SK-N-SH (cell line): ENCODE measurements at regions not wholly inside any gene's neighbourhood (a gene's known extent, or its start where the extent isn't known, plus 50 kb on each side); places are given as distances from the start of the nearest gene placed in this dataset.
"Not testable (repeated sequence)": the region's sequence is repeated elsewhere in the genome, so short reads cannot be mapped to it uniquely, and the experiment has no call there.

Experiments
- CTCF ChIA-PET: fragments of 300-600, 350-600 bp; formaldehyde crosslinking; extraction: SDS; loops from one replicate; lab custom pipeline; 2021; lab: Yijun Ruan, JAX
- POLR2A ChIA-PET: fragments of 350-600 bp; sonication (Branson Sonifier 250); formaldehyde crosslinking; extraction: SDS; loops from one replicate; lab custom pipeline; 2020; ENCODE audit warnings: antibody characterized with exemption, inconsistent platforms; lab: Yijun Ruan, JAX
- DNase-seq: peaks from one replicate; pipeline ENCODE4 v3.0.0; 2012
- H2AFZ ChIP-seq: fragments of 200-600 bp; sonication (generic); 2 replicates; pipeline ENCODE4 v1.8.1; 2016; ENCODE audit warnings: antibody characterized with exemption, mild to moderate bottlenecking, low read depth
- H3F3A ChIP-seq: fragments of 200-600 bp; sonication (generic); replicated peaks from 2 replicates; pipeline ENCODE3; 2016; ENCODE audit warnings: antibody characterized with exemption, mild to moderate bottlenecking; ENCODE audit not compliant: insufficient read depth
- H3K27ac ChIP-seq, 2 experiments: fragments of 200-500 bp in 1 of 2; fragments of 200-600 bp in 1 of 2; sonication (Bioruptor generic) in 1 of 2; sonication (generic), shearing (Covaris generic) in 1 of 2; 2 replicates each; pipeline versions ENCODE4 v1.5.1 to v1.6.1; 2014 to 2016; ENCODE audit warnings: low read depth in 2 of 2, inconsistent platforms in 1 of 2, low read length in 1 of 2, mild to moderate bottlenecking in 1 of 2, mixed read lengths in 1 of 2
- H3K27me3 ChIP-seq: fragments of 200-600 bp; sonication (generic), shearing (Covaris generic); 2 replicates; pipeline ENCODE4 v1.6.1; 2016; ENCODE audit warnings: mixed run types; ENCODE audit not compliant: insufficient read depth
- H3K36me3 ChIP-seq, 2 experiments: fragments of 200-500 bp in 1 of 2; fragments of 200-600 bp in 1 of 2; sonication (Bioruptor generic) in 1 of 2; sonication (generic) in 1 of 2; replicated peaks in 1 of 2; 2 replicates each; pipeline versions ENCODE3 to v1.5.1; 2014 to 2016; ENCODE audit warnings: low read length in 1 of 2, mild to moderate bottlenecking in 1 of 2; ENCODE audit not compliant: insufficient read depth in 2 of 2, control insufficient read depth in 1 of 2
- H3K4me1 ChIP-seq, 2 experiments: fragments of 200-500 bp in 1 of 2; fragments of 200-600 bp in 1 of 2; sonication (Bioruptor generic) in 1 of 2; sonication (generic), shearing (Covaris generic) in 1 of 2; 2 replicates each; pipeline versions ENCODE4 v1.5.1 to v1.6.1; 2014 to 2016; ENCODE audit warnings: low read depth in 1 of 2, low read length in 1 of 2, mixed run types in 1 of 2; ENCODE audit not compliant: insufficient read depth in 2 of 2, control insufficient read depth in 1 of 2
- H3K4me2 ChIP-seq: fragments of 200-600 bp; sonication (generic), shearing (Covaris generic); 2 replicates; pipeline ENCODE4 v1.6.1; 2017; ENCODE audit warnings: mixed run types
- H3K4me3 ChIP-seq, 2 experiments: fragments of 200-500 bp in 1 of 2; fragments of 200-600 bp in 1 of 2; sonication (Bioruptor generic) in 1 of 2; sonication (generic), shearing (Covaris generic) in 1 of 2; 2 replicates each; pipeline versions ENCODE4 v1.5.1 to v1.8.1; 2014 to 2016; ENCODE audit warnings: low read depth in 2 of 2, inconsistent platforms in 1 of 2, low read length in 1 of 2, mild to moderate bottlenecking in 1 of 2, mixed read lengths in 1 of 2, moderate library complexity in 1 of 2
- H3K79me2 ChIP-seq: fragments of 200-600 bp; sonication (generic); 2 replicates; pipeline ENCODE4 v1.8.1; 2017; ENCODE audit warnings: mild to moderate bottlenecking; ENCODE audit not compliant: insufficient read depth
- H3K9ac ChIP-seq: fragments of 200-600 bp; sonication (generic); 2 replicates; pipeline ENCODE4 v1.6.1; 2017; ENCODE audit warnings: mixed run types
- H3K9me2 ChIP-seq: fragments of 200-600 bp; sonication (generic); 2 replicates; pipeline ENCODE4 v1.6.1; 2017; ENCODE audit warnings: mixed run types
- H3K9me3 ChIP-seq: fragments of 200-600 bp; sonication (generic); 2 replicates; pipeline ENCODE4 v1.6.1; 2017; ENCODE audit warnings: mixed run types, mild to moderate bottlenecking, moderate library complexity
- H4K20me1 ChIP-seq: fragments of 200-600 bp; sonication (generic); 2 replicates; pipeline ENCODE4 v1.6.1; 2017; ENCODE audit warnings: mild to moderate bottlenecking, mixed run types; ENCODE audit not compliant: insufficient read depth
- EP300 ChIP-seq, 2 experiments: IDR thresholded peaks; 2 replicates each; pipeline versions ENCODE4 v1.4.0 to v1.6.1; 2012; ENCODE audit warnings: borderline replicate concordance in 1 of 2, low read depth in 1 of 2, low read length in 1 of 2
- JUND ChIP-seq: IDR thresholded peaks from 2 replicates; pipeline ENCODE4 v1.4.0; 2012
- NFIC ChIP-seq: IDR thresholded peaks from 2 replicates; pipeline ENCODE4 v1.4.0; 2012; ENCODE audit warnings: borderline replicate concordance
- POLR2AphosphoS5 ChIP-seq: IDR thresholded peaks from 2 replicates; pipeline ENCODE4 v1.6.1; 2012; ENCODE audit warnings: low read depth, low read length
- SIN3A ChIP-seq: IDR thresholded peaks from 2 replicates; pipeline ENCODE4 v1.6.1; 2012; ENCODE audit warnings: low read depth, mild to moderate bottlenecking, low read length, moderate library complexity, borderline replicate concordance
- TEAD4 ChIP-seq: IDR thresholded peaks from 2 replicates; pipeline ENCODE4 v1.4.0; 2012; ENCODE audit warnings: mild to moderate bottlenecking, borderline replicate concordance; ENCODE audit not compliant: insufficient read depth
- USF2 ChIP-seq: fragments of 150-350 bp; IDR thresholded peaks from 2 replicates; pipeline ENCODE4 v1.6.1; 2017; ENCODE audit warnings: antibody characterized with exemption, low read length, low read depth, borderline replicate concordance
- ZBTB33 ChIP-seq: IDR thresholded peaks from 2 replicates; pipeline ENCODE4 v1.4.0; 2012; ENCODE audit warnings: low read depth, borderline replicate concordance
- WGBS: methylation state at CpG from one replicate; pipeline ENCODE4 v1.1.6; 2017; ENCODE audit warnings: low lambda C conversion rate; 5-methylcytosine and 5-hydroxymethylcytosine counted together

- 91% methylated on average over 20 of the region's 22 CpGs for WGBS
- Histone ChIP-seq H3K27me3 (no peaks in the 10 kb centered on the region), H3K9me3 (peaks cover under 1% of the 10 kb centered on the region; the same call in 1 of the 2 replicates), H3K36me3 (no peaks in the 10 kb centered on the region), H3K4me2 (no peak overlapping the region), H3K4me1 (no peaks in the 10 kb centered on the region), H3K9ac (no peak overlapping the region), H4K20me1 (no peaks in the 10 kb centered on the region), H3K27ac (no peak overlapping the region), H3F3A (peaks cover 3% of the 10 kb centered on the region), H3K9me2 (0 out of 2 replicates have a peak, but pooled peaks cover 2% of the 10 kb centered on the region), H2AFZ (no peak overlapping the region), H3K4me3 (no peak overlapping the region), H3K79me2 (no peaks in the 10 kb centered on the region)
- ChIA-PET CTCF (interaction anchor here (1.2 kb wide), 1 partner anchor 15 kb away, joined by 7 read pairs; no protein-coding TSS in a partner anchor), POLR2A (no interaction called here)
- TF ChIP-seq USF2 = no peak
- no peak for DNase-seq
Measured at GRCh38 chr7:79740076-79740475, 286.6 kb upstream of the MAGI2 start.

- H3K27ac ChIP-seq, H3K9ac ChIP-seq, H2AFZ ChIP-seq, H3K79me2 ChIP-seq, POLR2A ChIA-PET, H3K4me2 ChIP-seq, H3K4me1 ChIP-seq, H3K27me3 ChIP-seq, H3F3A ChIP-seq, H3K4me3 ChIP-seq, H3K36me3 ChIP-seq, H3K9me2 ChIP-seq, H3K9me3 ChIP-seq, DNase-seq, CTCF ChIA-PET, H4K20me1 ChIP-seq: not testable (repeated sequence)
- 91% methylated on average over 36 of the region's 44 CpGs for WGBS
Measured at GRCh38 chr7:79739036-79739709, 285.7 kb upstream of the MAGI2 start.

GRCh38 chr7:79736418-79736817, 283.0 kb upstream of the MAGI2 start:
- no peak for TF ChIP-seq TEAD4
- no peak for TF ChIP-seq EP300 (IDR thresholded peaks at IDR 0.05; ENCODE audit: borderline replicate concordance in 1 of 2, low read depth in 1 of 2, low read length in 1 of 2)
- TF ChIP-seq SIN3A = no peak
- no peak for TF ChIP-seq NFIC
- no peak for TF ChIP-seq JUND
- TF ChIP-seq USF2 = no peak
- no peak for TF ChIP-seq POLR2AphosphoS5
- TF ChIP-seq ZBTB33 = no peak
- Histone ChIP-seq H3K4me2 (no peak overlapping the region), H3F3A (peaks cover 3% of the 10 kb centered on the region), H3K36me3 (peaks cover 0 to 4% of the 10 kb centered on the region in 2 experiments), H3K9me2 (no peaks in the 10 kb centered on the region; the same call in 1 of the 2 replicates), H3K9ac (no peak overlapping the region), H4K20me1 (no peaks in the 10 kb centered on the region), H3K27me3 (no peaks in the 10 kb centered on the region), H3K79me2 (no peaks in the 10 kb centered on the region), H3K27ac (no peak overlapping the region), H2AFZ (no peak overlapping the region; the same call in 1 of the 2 replicates), H3K4me1 (no peaks in the 10 kb centered on the region), H3K4me3 (no peak overlapping the region), H3K9me3 (peaks cover 23% of the 10 kb centered on the region; the same call in 1 of the 2 replicates)
- POLR2A ChIA-PET = no interaction called here
- 96% methylated on average over 3 of the region's 3 CpGs for WGBS
- DNase-seq = no peak
- CTCF ChIA-PET = no interaction called here
